ENCODE measurements at regions not wholly inside any gene's neighbourhood (a gene's known extent, or its start where the extent isn't known, plus 50 kb on each side); places are given as distances from the start of the nearest gene placed in this dataset.

GRCh38 chr2:228819701-228820100 lies 451.4 kb downstream of the PID1 start:
- Mint-ChIP-seq H3K27ac (ENCODE audit: unreplicated experiment) (no peak overlapping the region), H3K9me3 (ENCODE audit: unreplicated experiment) (peaks cover 39% of the 10 kb centered on the region), H3K4me1 (ENCODE audit: unreplicated experiment) (no peaks in the 10 kb centered on the region), H3K36me3 (ENCODE audit: unreplicated experiment) (no peaks in the 10 kb centered on the region), H3K4me3 (ENCODE audit: unreplicated experiment) (no peak overlapping the region), H3K27me3 (ENCODE audit: unreplicated experiment) (no peaks in the 10 kb centered on the region)
- DNase-seq (ENCODE audit: extremely low spot score, unreplicated experiment) = no peak
- no peak for TF ChIP-seq CTCF (IDR thresholded peaks at IDR 0.05)

GRCh38 chr2:228802181-228803071 lies 468.7 kb downstream of the PID1 start:
- H3K27me3 Mint-ChIP-seq (ENCODE audit: unreplicated experiment) = no peaks in the 10 kb centered on the region
- no peak for DNase-seq (ENCODE audit: extremely low spot score, unreplicated experiment)
- no peak overlapping the region for H3K27ac Mint-ChIP-seq (ENCODE audit: unreplicated experiment)
- no peaks in the 10 kb centered on the region for H3K36me3 Mint-ChIP-seq (ENCODE audit: unreplicated experiment)
- H3K4me3 Mint-ChIP-seq (ENCODE audit: unreplicated experiment) = no peak overlapping the region
- peaks cover 18% of the 10 kb centered on the region for H3K9me3 Mint-ChIP-seq (ENCODE audit: unreplicated experiment)
- TF ChIP-seq CTCF (IDR thresholded peaks at IDR 0.05) = no peak
- H3K4me1 Mint-ChIP-seq (ENCODE audit: unreplicated experiment) = no peaks in the 10 kb centered on the region

- Mint-ChIP-seq H3K4me1 (ENCODE audit: unreplicated experiment) (no peaks in the 10 kb centered on the region), H3K9me3 (ENCODE audit: unreplicated experiment) (peaks cover 18% of the 10 kb centered on the region), H3K4me3 (ENCODE audit: unreplicated experiment) (no peak overlapping the region), H3K36me3 (ENCODE audit: unreplicated experiment) (no peaks in the 10 kb centered on the region), H3K27me3 (ENCODE audit: unreplicated experiment) (no peaks in the 10 kb centered on the region), H3K27ac (ENCODE audit: unreplicated experiment) (no peak overlapping the region)
- TF ChIP-seq CTCF (IDR thresholded peaks at IDR 0.05) = no peak
- DNase-seq (ENCODE audit: extremely low spot score, unreplicated experiment) = no peak
Measured at GRCh38 chr2:228801451-228801850, 469.6 kb downstream of the PID1 start.

- no peak overlapping the region for H3K27ac Mint-ChIP-seq (ENCODE audit: unreplicated experiment)
- H3K4me3 Mint-ChIP-seq (ENCODE audit: unreplicated experiment) = no peak overlapping the region
- H3K36me3 Mint-ChIP-seq (ENCODE audit: unreplicated experiment) = no peaks in the 10 kb centered on the region
- no peaks in the 10 kb centered on the region for H3K4me1 Mint-ChIP-seq (ENCODE audit: unreplicated experiment)
- no peaks in the 10 kb centered on the region for H3K27me3 Mint-ChIP-seq (ENCODE audit: unreplicated experiment)
- no peak for DNase-seq (ENCODE audit: extremely low spot score, unreplicated experiment)
- H3K9me3 Mint-ChIP-seq (ENCODE audit: unreplicated experiment) = peaks cover 24% of the 10 kb centered on the region
- no peak for TF ChIP-seq CTCF (IDR thresholded peaks at IDR 0.05)
Measured at GRCh38 chr2:228799208-228799588, 471.9 kb downstream of the PID1 start.

GRCh38 chr2:228798458-228799207 lies 472.5 kb downstream of the PID1 start:
- Mint-ChIP-seq H3K9me3 (ENCODE audit: unreplicated experiment) (peaks cover 26% of the 10 kb centered on the region), H3K36me3 (ENCODE audit: unreplicated experiment) (no peaks in the 10 kb centered on the region), H3K4me3 (ENCODE audit: unreplicated experiment) (no peak overlapping the region), H3K27ac (ENCODE audit: unreplicated experiment) (no peak overlapping the region), H3K4me1 (ENCODE audit: unreplicated experiment) (no peaks in the 10 kb centered on the region), H3K27me3 (ENCODE audit: unreplicated experiment) (no peaks in the 10 kb centered on the region)
- no peak for TF ChIP-seq CTCF (IDR thresholded peaks at IDR 0.05)
- no peak for DNase-seq (ENCODE audit: extremely low spot score, unreplicated experiment)

Measured in osteocyte (in vitro differentiated cells).